ENCODE measurements at regions not wholly inside any gene's neighbourhood (a gene's known extent, or its start where the extent isn't known, plus 50 kb on each side); places are given as distances from the start of the nearest gene placed in this dataset.

GRCh38 chr2:150279686-150280085 is 207.8 kb downstream of the RND3 start:
- Histone ChIP-seq H3K9me3 (ENCODE audit: control insufficient read depth, insufficient read depth, low read length) (peaks cover 12% of the 10 kb centered on the region), H3K27ac (ENCODE audit: low read length) (no peak overlapping the region), H3K36me3 (ENCODE audit: control insufficient read depth, insufficient read depth, low read length) (no peaks in the 10 kb centered on the region), H3K4me1 (ENCODE audit: control insufficient read depth, insufficient read depth, low read length) (no peaks in the 10 kb centered on the region), H3K27me3 (ENCODE audit: control insufficient read depth, insufficient read depth, low read length) (no peaks in the 10 kb centered on the region), H3K4me3 (ENCODE audit: low read length) (no peak overlapping the region)
- Mint-ChIP-seq H3K4me1 (no peaks in the 10 kb centered on the region), H3K4me3 (no peak overlapping the region), H3K27ac (no peak overlapping the region), H3K27me3 (ENCODE audit: low read depth in 2 of 2) (no peaks in the 10 kb centered on the region), H3K36me3 (peaks cover 4% of the 10 kb centered on the region), H3K9me3 (peaks cover 9 to 24% of the 10 kb centered on the region in 2 donors)
- intact Hi-C loops (cut with micrococcal nuclease), result no loop called here
- ATAC-seq (no peak), DNase-seq (no peak)
- WGBS (ENCODE audit: insufficient coverage), result no CpG with 5 or more reads among the region's 1 CpG
- no peak for TF ChIP-seq CTCF (IDR thresholded peaks at IDR 0.05)

- ATAC-seq (no peak), DNase-seq (no peak)
- WGBS (ENCODE audit: insufficient coverage), result 75% methylated on average over 1 of the region's 1 CpG
- Histone ChIP-seq H3K4me3 (ENCODE audit: low read length) (no peak overlapping the region), H3K27me3 (ENCODE audit: control insufficient read depth, insufficient read depth, low read length) (no peaks in the 10 kb centered on the region), H3K9me3 (ENCODE audit: control insufficient read depth, insufficient read depth, low read length) (peaks cover 17% of the 10 kb centered on the region), H3K36me3 (ENCODE audit: control insufficient read depth, insufficient read depth, low read length) (no peaks in the 10 kb centered on the region), H3K27ac (ENCODE audit: low read length) (no peak overlapping the region), H3K4me1 (ENCODE audit: control insufficient read depth, insufficient read depth, low read length) (no peaks in the 10 kb centered on the region)
- no peak overlapping the region for H3K27ac Mint-ChIP-seq
- H3K9me3 Mint-ChIP-seq, result peaks cover 6 to 21% of the 10 kb centered on the region in 2 donors
- peaks cover 4% of the 10 kb centered on the region for H3K36me3 Mint-ChIP-seq
- TF ChIP-seq CTCF (IDR thresholded peaks at IDR 0.05), result no peak
- intact Hi-C loops (cut with micrococcal nuclease), result no loop called here
- no peaks in the 10 kb centered on the region for H3K27me3 Mint-ChIP-seq (ENCODE audit: low read depth in 2 of 2)
- no peaks in the 10 kb centered on the region for H3K4me1 Mint-ChIP-seq
- H3K4me3 Mint-ChIP-seq, result no peak overlapping the region
Measured at GRCh38 chr2:150276737-150277136, 210.7 kb downstream of the RND3 start.

- no peaks in the 10 kb centered on the region for H3K27me3 Mint-ChIP-seq (ENCODE audit: low read depth in 2 of 2)
- peaks cover 8 to 21% of the 10 kb centered on the region in 2 donors for H3K9me3 Mint-ChIP-seq
- H3K4me1 Mint-ChIP-seq, result no peaks in the 10 kb centered on the region
- no peak overlapping the region for H3K27ac Mint-ChIP-seq
- no peaks in the 10 kb centered on the region for H3K36me3 Mint-ChIP-seq
- no peak for DNase-seq
- Histone ChIP-seq H3K27me3 (ENCODE audit: control insufficient read depth, insufficient read depth, low read length) (no peaks in the 10 kb centered on the region), H3K27ac (ENCODE audit: low read length) (no peak overlapping the region), H3K9me3 (ENCODE audit: control insufficient read depth, insufficient read depth, low read length) (peaks cover 17% of the 10 kb centered on the region), H3K36me3 (ENCODE audit: control insufficient read depth, insufficient read depth, low read length) (no peaks in the 10 kb centered on the region), H3K4me1 (ENCODE audit: control insufficient read depth, insufficient read depth, low read length) (no peaks in the 10 kb centered on the region), H3K4me3 (ENCODE audit: low read length) (no peak overlapping the region)
- no peak for TF ChIP-seq CTCF (IDR thresholded peaks at IDR 0.05)
- no peak overlapping the region for H3K4me3 Mint-ChIP-seq
- no peak for ATAC-seq
- 46% methylated on average over 3 of the region's 3 CpGs for WGBS (ENCODE audit: insufficient coverage)
- intact Hi-C loops (cut with micrococcal nuclease), result no loop called here
Measured at GRCh38 chr2:150274108-150274507, 213.4 kb downstream of the RND3 start.

- no peak for DNase-seq
- no peaks in the 10 kb centered on the region for H3K36me3 ChIP-seq (ENCODE audit: control insufficient read depth, insufficient read depth, low read length)
- H3K4me3 Mint-ChIP-seq, result no peak overlapping the region
- ATAC-seq, result no peak
- no peak overlapping the region for H3K4me3 ChIP-seq (ENCODE audit: low read length)
- H3K27ac ChIP-seq (ENCODE audit: low read length), result no peak overlapping the region
- TF ChIP-seq CTCF (IDR thresholded peaks at IDR 0.05), result no peak
- no peaks in the 10 kb centered on the region for H3K27me3 Mint-ChIP-seq (ENCODE audit: low read depth in 2 of 2)
- H3K4me1 ChIP-seq (ENCODE audit: control insufficient read depth, insufficient read depth, low read length), result no peaks in the 10 kb centered on the region
- H3K9me3 ChIP-seq (ENCODE audit: control insufficient read depth, insufficient read depth, low read length), result peaks cover 13% of the 10 kb centered on the region
- intact Hi-C loops (cut with micrococcal nuclease), result no loop called here
- peaks cover 5 to 19% of the 10 kb centered on the region in 2 donors for H3K9me3 Mint-ChIP-seq
- H3K36me3 Mint-ChIP-seq, result no peaks in the 10 kb centered on the region
- H3K27ac Mint-ChIP-seq, result no peak overlapping the region
- no peaks in the 10 kb centered on the region for H3K4me1 Mint-ChIP-seq
- no peaks in the 10 kb centered on the region for H3K27me3 ChIP-seq (ENCODE audit: control insufficient read depth, insufficient read depth, low read length)
Measured at GRCh38 chr2:150271952-150272802, 215.3 kb downstream of the RND3 start.
